Panc1 (cell line): ENCODE measurements at regions not wholly inside any gene's neighbourhood (a gene's known extent, or its start where the extent isn't known, plus 50 kb on each side); places are given as distances from the start of the nearest gene placed in this dataset.

Source experiments
- ATAC-seq: fragments of 200-7000 bp; cut with Tn5 transposase; 2 replicates; pipeline ENCODE4 v1.9.1; 2020; ENCODE audit warnings: mild to moderate bottlenecking, moderate library complexity
- BruUV-seq: library from RNA; stranded (reverse); fragments of 400-500 nt; replicated peaks from 2 replicates; lab custom pipeline; 2021; lab: Mats Ljungman, UMichigan
- CTCF ChIA-PET: fragments of 300-600 bp; sonication (Branson Sonifier 250); formaldehyde crosslinking; loops from one replicate; lab custom pipeline; 2022; ENCODE audit warnings: antibody characterized with exemption; lab: Charles Lee
- POLR2A ChIA-PET: fragments of 300-600 bp; sonication (Branson Sonifier 250); formaldehyde crosslinking; loops from one replicate; lab custom pipeline; 2022; ENCODE audit warnings: antibody characterized with exemption; lab: Charles Lee
- DNase-seq: peaks from one replicate; pipeline ENCODE4 v3.0.0-alpha.2; 2010; ENCODE audit warnings: low read depth, low spot score
- H3K27ac ChIP-seq: 2 replicates; pipeline ENCODE4 v1.5.1; 2011; ENCODE audit warnings: mild to moderate bottlenecking, low read length, inconsistent platforms
- H3K27me3 ChIP-seq: fragments of 200-500 bp; sonication (Bioruptor generic); 2 replicates; pipeline ENCODE4 v1.6.0; 2014; ENCODE audit warnings: low read length, inconsistent platforms; ENCODE audit not compliant: control insufficient read depth, insufficient read depth
- H3K36me3 ChIP-seq: fragments of 200-500 bp; sonication (Bioruptor generic); 2 replicates; pipeline ENCODE4 v1.5.1; 2014; ENCODE audit warnings: inconsistent platforms, mild to moderate bottlenecking, low read length, moderate library complexity; ENCODE audit not compliant: control insufficient read depth, insufficient read depth
- H3K4me1 ChIP-seq: 2 replicates; pipeline ENCODE4 v1.5.1; 2011; ENCODE audit warnings: inconsistent platforms, mild to moderate bottlenecking, low read length, moderate library complexity; ENCODE audit not compliant: control insufficient read depth, insufficient read depth
- H3K4me3 ChIP-seq, 2 experiments: 2 replicates each; pipeline ENCODE4 v1.5.1; 2011 to 2012; ENCODE audit warnings: low read depth in 2 of 2, low read length in 2 of 2, mild to moderate bottlenecking in 2 of 2, inconsistent platforms in 1 of 2, moderate library complexity in 1 of 2
- H3K9me3 ChIP-seq: fragments of 200-500 bp; sonication (Bioruptor generic); 2 replicates; pipeline ENCODE4 v1.5.1; 2014; ENCODE audit warnings: low read depth, mild to moderate bottlenecking, inconsistent platforms, low read length, moderate library complexity; ENCODE audit not compliant: control insufficient read depth, insufficient read depth
- POLR2AphosphoS5 ChIP-seq: IDR thresholded peaks from 2 replicates; pipeline ENCODE4 v1.6.1; 2012; ENCODE audit warnings: mild to moderate bottlenecking, low read depth, low read length, moderate library complexity
- SIN3A ChIP-seq: IDR thresholded peaks from 2 replicates; pipeline ENCODE4 v1.6.1; 2012; ENCODE audit warnings: low read depth, mild to moderate bottlenecking, low read length, moderate library complexity, borderline replicate concordance; ENCODE audit not compliant: insufficient read depth
- TCF7L2 ChIP-seq: IDR thresholded peaks from 2 replicates; pipeline ENCODE4 v1.6.1; 2011; ENCODE audit warnings: mild to moderate bottlenecking, low read depth, low read length, inconsistent platforms
- in situ Hi-C: cut with HindIII; loops from 2 replicates; pipeline ENCODE4 v1.10.0; 2016; ENCODE audit warnings: low sequenced_read_pairs, low pct_unique_long_range_greater_than_20kb
- intact Hi-C: fragments of 100-400 bp; cut with micrococcal nuclease; formaldehyde crosslinking; loops from one replicate; pipeline ENCODE4 v1.10.0; 2022; ENCODE audit not compliant: unreplicated experiment
- TF ChIP-seq, protein P1 (sequence below): fragments of 450-650 bp; IDR thresholded peaks from 2 replicates; pipeline ENCODE4 v1.5.1; 2017; ENCODE audit warnings: mild to moderate bottlenecking
- TF ChIP-seq, protein P2 (sequence below), 2 experiments: IDR thresholded peaks; 2 replicates each; pipeline ENCODE4 v1.6.1; 2011 to 2012; ENCODE audit warnings: low read depth in 2 of 2, control low read depth in 1 of 2, low read length in 1 of 2, mild to moderate bottlenecking in 1 of 2, moderate library complexity in 1 of 2; ENCODE audit not compliant: insufficient read depth in 1 of 2

DNA sequence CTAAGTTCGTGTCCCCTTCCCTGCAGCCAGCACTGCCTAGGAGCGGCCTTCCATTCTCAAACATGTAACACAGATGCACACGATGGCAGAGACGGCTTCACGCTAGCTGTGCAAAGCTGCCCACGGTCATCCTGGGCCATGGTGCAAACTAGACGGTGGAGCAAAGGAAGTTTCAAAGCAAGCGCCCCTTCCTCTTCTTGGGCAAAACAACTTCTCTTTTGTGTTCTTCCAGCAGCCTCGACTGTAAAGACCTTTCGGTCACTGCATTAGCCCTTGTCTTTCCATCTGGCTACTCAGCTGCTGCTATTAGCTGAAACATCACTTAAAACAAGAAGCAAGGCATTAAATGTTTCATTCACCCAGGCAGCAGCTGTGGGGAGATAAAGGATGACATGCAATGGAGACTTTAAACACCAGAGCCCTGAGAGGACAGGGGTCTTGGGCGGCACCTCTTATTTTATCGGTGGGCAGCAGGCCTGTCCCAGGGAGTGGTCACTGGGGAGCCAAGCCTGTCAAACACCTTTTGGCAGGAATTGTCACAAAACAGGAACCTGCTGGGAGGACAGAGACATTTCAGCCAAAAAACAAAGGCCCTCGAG, 214.8 kb downstream of the KLF6 start:
- no TSS peak for BruUV-seq
- CTCF ChIA-PET = no interaction called here

DNA sequence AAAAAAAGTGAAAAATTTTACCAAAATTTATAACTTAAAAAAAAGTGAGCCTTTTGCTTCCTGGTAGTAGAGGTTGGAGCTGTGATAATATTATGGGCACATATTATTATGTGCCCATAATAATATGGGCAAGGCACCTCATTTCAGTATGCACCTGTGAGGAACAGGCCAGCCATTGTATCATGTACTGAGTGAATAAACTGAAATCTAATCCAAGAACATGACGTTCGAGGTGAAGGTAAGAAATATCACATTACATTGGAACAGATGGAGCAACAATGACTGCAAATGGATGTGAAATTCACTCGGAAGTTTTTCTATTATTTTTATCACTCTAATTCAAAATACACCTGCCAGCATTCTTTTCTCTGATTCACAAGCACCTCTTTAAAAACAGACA, 216.0 kb downstream of the KLF6 start:
- Histone ChIP-seq H3K36me3 (no peaks in the 10 kb centered on the region), H3K9me3 (no peaks in the 10 kb centered on the region), H3K4me3 (no peak overlapping the region), H3K27ac (no peak overlapping the region), H3K27me3 (no peaks in the 10 kb centered on the region), H3K4me1 (no peaks in the 10 kb centered on the region)
- BruUV-seq = no TSS peak
- intact Hi-C loops = no loop called here
- ChIA-PET CTCF (no interaction called here), POLR2A (no interaction called here)
- in situ Hi-C loops = no loop called here
- DNase-seq (no peak), ATAC-seq (no peak)
- TF ChIP-seq SIN3A = no peak
- TF ChIP-seq, protein P1, sequence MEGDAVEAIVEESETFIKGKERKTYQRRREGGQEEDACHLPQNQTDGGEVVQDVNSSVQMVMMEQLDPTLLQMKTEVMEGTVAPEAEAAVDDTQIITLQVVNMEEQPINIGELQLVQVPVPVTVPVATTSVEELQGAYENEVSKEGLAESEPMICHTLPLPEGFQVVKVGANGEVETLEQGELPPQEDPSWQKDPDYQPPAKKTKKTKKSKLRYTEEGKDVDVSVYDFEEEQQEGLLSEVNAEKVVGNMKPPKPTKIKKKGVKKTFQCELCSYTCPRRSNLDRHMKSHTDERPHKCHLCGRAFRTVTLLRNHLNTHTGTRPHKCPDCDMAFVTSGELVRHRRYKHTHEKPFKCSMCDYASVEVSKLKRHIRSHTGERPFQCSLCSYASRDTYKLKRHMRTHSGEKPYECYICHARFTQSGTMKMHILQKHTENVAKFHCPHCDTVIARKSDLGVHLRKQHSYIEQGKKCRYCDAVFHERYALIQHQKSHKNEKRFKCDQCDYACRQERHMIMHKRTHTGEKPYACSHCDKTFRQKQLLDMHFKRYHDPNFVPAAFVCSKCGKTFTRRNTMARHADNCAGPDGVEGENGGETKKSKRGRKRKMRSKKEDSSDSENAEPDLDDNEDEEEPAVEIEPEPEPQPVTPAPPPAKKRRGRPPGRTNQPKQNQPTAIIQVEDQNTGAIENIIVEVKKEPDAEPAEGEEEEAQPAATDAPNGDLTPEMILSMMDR = no peak
- no peak for TF ChIP-seq POLR2AphosphoS5
- no peak for TF ChIP-seq TCF7L2

More for the DNA sequence above, 214.8 kb downstream of the KLF6 start:
- POLR2A ChIA-PET = no interaction called here
- Histone ChIP-seq H3K9me3 (no peaks in the 10 kb centered on the region), H3K27ac (no peak overlapping the region), H3K36me3 (no peaks in the 10 kb centered on the region), H3K4me1 (no peaks in the 10 kb centered on the region), H3K4me3 (no peak overlapping the region), H3K27me3 (no peaks in the 10 kb centered on the region)
- intact Hi-C loops = no loop called here
- no peak for ATAC-seq
- no peak for DNase-seq
- in situ Hi-C loops = no loop called here
- TF ChIP-seq TCF7L2 (no peak), POLR2AphosphoS5 (no peak), SIN3A (no peak)
- TF ChIP-seq, protein P1 = no peak
- TF ChIP-seq, protein P2, sequence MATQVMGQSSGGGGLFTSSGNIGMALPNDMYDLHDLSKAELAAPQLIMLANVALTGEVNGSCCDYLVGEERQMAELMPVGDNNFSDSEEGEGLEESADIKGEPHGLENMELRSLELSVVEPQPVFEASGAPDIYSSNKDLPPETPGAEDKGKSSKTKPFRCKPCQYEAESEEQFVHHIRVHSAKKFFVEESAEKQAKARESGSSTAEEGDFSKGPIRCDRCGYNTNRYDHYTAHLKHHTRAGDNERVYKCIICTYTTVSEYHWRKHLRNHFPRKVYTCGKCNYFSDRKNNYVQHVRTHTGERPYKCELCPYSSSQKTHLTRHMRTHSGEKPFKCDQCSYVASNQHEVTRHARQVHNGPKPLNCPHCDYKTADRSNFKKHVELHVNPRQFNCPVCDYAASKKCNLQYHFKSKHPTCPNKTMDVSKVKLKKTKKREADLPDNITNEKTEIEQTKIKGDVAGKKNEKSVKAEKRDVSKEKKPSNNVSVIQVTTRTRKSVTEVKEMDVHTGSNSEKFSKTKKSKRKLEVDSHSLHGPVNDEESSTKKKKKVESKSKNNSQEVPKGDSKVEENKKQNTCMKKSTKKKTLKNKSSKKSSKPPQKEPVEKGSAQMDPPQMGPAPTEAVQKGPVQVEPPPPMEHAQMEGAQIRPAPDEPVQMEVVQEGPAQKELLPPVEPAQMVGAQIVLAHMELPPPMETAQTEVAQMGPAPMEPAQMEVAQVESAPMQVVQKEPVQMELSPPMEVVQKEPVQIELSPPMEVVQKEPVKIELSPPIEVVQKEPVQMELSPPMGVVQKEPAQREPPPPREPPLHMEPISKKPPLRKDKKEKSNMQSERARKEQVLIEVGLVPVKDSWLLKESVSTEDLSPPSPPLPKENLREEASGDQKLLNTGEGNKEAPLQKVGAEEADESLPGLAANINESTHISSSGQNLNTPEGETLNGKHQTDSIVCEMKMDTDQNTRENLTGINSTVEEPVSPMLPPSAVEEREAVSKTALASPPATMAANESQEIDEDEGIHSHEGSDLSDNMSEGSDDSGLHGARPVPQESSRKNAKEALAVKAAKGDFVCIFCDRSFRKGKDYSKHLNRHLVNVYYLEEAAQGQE (IDR thresholded peaks at IDR 0.05; ENCODE audit: insufficient read depth in 1 of 2, low read depth in 2 of 2, low read length in 1 of 2) = no peak
